SK-N-SH treated with all-trans-retinoic acid at 6 μM for 48 hours (cell line): ENCODE measurements at regions not wholly inside any gene's neighbourhood (a gene's known extent, or its start where the extent isn't known, plus 50 kb on each side); places are given as distances from the start of the nearest gene placed in this dataset.

Experiments
- ATAC-seq: fragments of 200-7000 bp; cut with Tn5 transposase; 3 replicates; pipeline ENCODE4 v1.9.1; 2020; ENCODE audit warnings: mild to moderate bottlenecking, moderate library complexity
- ARNTL ChIP-seq: fragments of 450-650 bp; formaldehyde crosslinking; IDR thresholded peaks from 2 replicates; pipeline ENCODE4 v1.5.0; 2020; ENCODE audit warnings: low read depth, mild to moderate bottlenecking, moderate library complexity, borderline replicate concordance
- BACH2 ChIP-seq: fragments of 250-450 bp; sonication (Bioruptor Pico); IDR thresholded peaks from 2 replicates; pipeline ENCODE4 v1.9.0; 2021; ENCODE audit warnings: mild to moderate bottlenecking, borderline replicate concordance
- CREB5 ChIP-seq: fragments of 250-450 bp; sonication (Bioruptor Pico); IDR thresholded peaks from 2 replicates; pipeline ENCODE4 v1.5.1; 2020; ENCODE audit warnings: low read depth, mild to moderate bottlenecking, moderate library complexity
- CSDC2 ChIP-seq: fragments of 250-450 bp; sonication (Bioruptor Pico); IDR thresholded peaks from 2 replicates; pipeline ENCODE4 v1.5.0; 2020; ENCODE audit warnings: mild to moderate bottlenecking, moderate library complexity
- ESRRG ChIP-seq: fragments of 250-450 bp; sonication (Bioruptor Pico); IDR thresholded peaks from 2 replicates; pipeline ENCODE4 v1.6.1; 2021; ENCODE audit warnings: mild to moderate bottlenecking
- GLIS3 ChIP-seq: fragments of 250-450 bp; sonication (Bioruptor Pico); IDR thresholded peaks from 2 replicates; pipeline ENCODE4 v1.5.0; 2020; ENCODE audit warnings: mild to moderate bottlenecking, moderate library complexity
- ISL1 ChIP-seq: fragments of 250-450 bp; sonication (Bioruptor Pico); IDR thresholded peaks from 2 replicates; pipeline ENCODE4 v2.1.2; 2022; ENCODE audit warnings: mild to moderate bottlenecking, moderate library complexity
- OSR1 ChIP-seq: fragments of 250-450 bp; sonication (Bioruptor Pico); IDR thresholded peaks from 2 replicates; pipeline ENCODE4 v1.8.0; 2022; ENCODE audit warnings: moderate library complexity, mild to moderate bottlenecking, inconsistent platforms
- PATZ1 ChIP-seq: fragments of 250-450 bp; sonication (Bioruptor Pico); IDR thresholded peaks from 2 replicates; pipeline ENCODE4 v1.8.0; 2020; ENCODE audit warnings: mild to moderate bottlenecking, moderate library complexity, borderline replicate concordance
- PPARA ChIP-seq: fragments of 250-450 bp; sonication (Bioruptor Pico); IDR thresholded peaks from 2 replicates; pipeline ENCODE4 v1.5.0; 2020; ENCODE audit warnings: mild to moderate bottlenecking, borderline replicate concordance
- TCF4 ChIP-seq: fragments of 250-450 bp; sonication (Bioruptor Pico); IDR thresholded peaks from 2 replicates; pipeline ENCODE4 v1.8.0; 2021; ENCODE audit warnings: mild to moderate bottlenecking, moderate library complexity, borderline replicate concordance
- TOX ChIP-seq: fragments of 250-450 bp; sonication (Bioruptor Pico); IDR thresholded peaks from 2 replicates; pipeline ENCODE4 v1.8.0; 2021; ENCODE audit warnings: mild to moderate bottlenecking, moderate library complexity, borderline replicate concordance
- ZC3H10 ChIP-seq: fragments of 250-450 bp; sonication (Bioruptor Pico); IDR thresholded peaks from 2 replicates; pipeline ENCODE4 v1.5.1; 2021; ENCODE audit warnings: mild to moderate bottlenecking, moderate library complexity
- ZFP3 ChIP-seq: fragments of 250-450 bp; sonication (Bioruptor Pico); IDR thresholded peaks from 2 replicates; pipeline ENCODE4 v1.5.0; 2020; ENCODE audit warnings: mild to moderate bottlenecking, moderate library complexity
- ZFP30 ChIP-seq: fragments of 450-650 bp; formaldehyde crosslinking; IDR thresholded peaks from 2 replicates; pipeline ENCODE4 v1.5.0; 2022; ENCODE audit warnings: mild to moderate bottlenecking, moderate library complexity
- ZNF565 ChIP-seq: fragments of 450-650 bp; formaldehyde crosslinking; conservative IDR thresholded peaks from 2 replicates; pipeline ENCODE4 v1.5.0; 2020; ENCODE audit warnings: low read depth, mild to moderate bottlenecking, moderate library complexity
- ZNF8 ChIP-seq: fragments of 450-650 bp; formaldehyde crosslinking; IDR thresholded peaks from 2 replicates; pipeline ENCODE4 v1.5.0; 2020; ENCODE audit warnings: mild to moderate bottlenecking, moderate library complexity
- TF ChIP-seq, protein P1 (sequence below): fragments of 250-450 bp; sonication (Bioruptor Pico); IDR thresholded peaks from 2 replicates; pipeline ENCODE4 v1.8.0; 2021; ENCODE audit warnings: low read depth, mild to moderate bottlenecking, moderate library complexity, borderline replicate concordance
- TF ChIP-seq, protein P2 (sequence below): fragments of 250-450 bp; sonication (Bioruptor Pico); IDR thresholded peaks from 2 replicates; pipeline ENCODE4 v1.5.1; 2021; ENCODE audit warnings: mild to moderate bottlenecking, moderate library complexity
- TF ChIP-seq, protein P3 (sequence below): fragments of 250-450 bp; sonication (Bioruptor Pico); IDR thresholded peaks from 2 replicates; pipeline ENCODE4 v1.5.0; 2020; ENCODE audit warnings: mild to moderate bottlenecking, moderate library complexity

GRCh38 chr9:107090218-107090617 lies 192.9 kb upstream of the RAD23B start:
- TF ChIP-seq ARNTL (CRISPR knock-in tag) (no peak), OSR1 (CRISPR knock-in tag) (no peak), PATZ1 (no peak), CSDC2 (CRISPR knock-in tag) (no peak), ZFP30 (CRISPR knock-in tag) (no peak), BACH2 (CRISPR knock-in tag) (no peak), TOX (no peak), ZFP3 (CRISPR knock-in tag) (no peak), ESRRG (CRISPR knock-in tag) (no peak), GLIS3 (CRISPR knock-in tag) (no peak), ZNF565 (CRISPR knock-in tag) (no peak), ZC3H10 (CRISPR knock-in tag) (no peak), TCF4 (CRISPR knock-in tag) (no peak), ZNF8 (no peak), ISL1 (CRISPR knock-in tag) (no peak)
- TF ChIP-seq, protein P1, sequence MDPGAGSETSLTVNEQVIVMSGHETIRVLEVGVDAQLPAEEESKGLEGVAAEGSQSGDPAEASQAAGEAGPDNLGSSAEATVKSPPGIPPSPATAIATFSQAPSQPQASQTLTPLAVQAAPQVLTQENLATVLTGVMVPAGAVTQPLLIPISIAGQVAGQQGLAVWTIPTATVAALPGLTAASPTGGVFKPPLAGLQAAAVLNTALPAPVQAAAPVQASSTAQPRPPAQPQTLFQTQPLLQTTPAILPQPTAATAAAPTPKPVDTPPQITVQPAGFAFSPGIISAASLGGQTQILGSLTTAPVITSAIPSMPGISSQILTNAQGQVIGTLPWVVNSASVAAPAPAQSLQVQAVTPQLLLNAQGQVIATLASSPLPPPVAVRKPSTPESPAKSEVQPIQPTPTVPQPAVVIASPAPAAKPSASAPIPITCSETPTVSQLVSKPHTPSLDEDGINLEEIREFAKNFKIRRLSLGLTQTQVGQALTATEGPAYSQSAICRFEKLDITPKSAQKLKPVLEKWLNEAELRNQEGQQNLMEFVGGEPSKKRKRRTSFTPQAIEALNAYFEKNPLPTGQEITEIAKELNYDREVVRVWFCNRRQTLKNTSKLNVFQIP (CRISPR knock-in tag): no peak
- TF ChIP-seq, protein P2, sequence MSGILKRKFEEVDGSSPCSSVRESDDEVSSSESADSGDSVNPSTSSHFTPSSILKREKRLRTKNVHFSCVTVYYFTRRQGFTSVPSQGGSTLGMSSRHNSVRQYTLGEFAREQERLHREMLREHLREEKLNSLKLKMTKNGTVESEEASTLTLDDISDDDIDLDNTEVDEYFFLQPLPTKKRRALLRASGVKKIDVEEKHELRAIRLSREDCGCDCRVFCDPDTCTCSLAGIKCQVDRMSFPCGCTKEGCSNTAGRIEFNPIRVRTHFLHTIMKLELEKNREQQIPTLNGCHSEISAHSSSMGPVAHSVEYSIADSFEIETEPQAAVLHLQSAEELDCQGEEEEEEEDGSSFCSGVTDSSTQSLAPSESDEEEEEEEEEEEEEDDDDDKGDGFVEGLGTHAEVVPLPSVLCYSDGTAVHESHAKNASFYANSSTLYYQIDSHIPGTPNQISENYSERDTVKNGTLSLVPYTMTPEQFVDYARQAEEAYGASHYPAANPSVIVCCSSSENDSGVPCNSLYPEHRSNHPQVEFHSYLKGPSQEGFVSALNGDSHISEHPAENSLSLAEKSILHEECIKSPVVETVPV (CRISPR knock-in tag): no peak
- TF ChIP-seq, protein P3, sequence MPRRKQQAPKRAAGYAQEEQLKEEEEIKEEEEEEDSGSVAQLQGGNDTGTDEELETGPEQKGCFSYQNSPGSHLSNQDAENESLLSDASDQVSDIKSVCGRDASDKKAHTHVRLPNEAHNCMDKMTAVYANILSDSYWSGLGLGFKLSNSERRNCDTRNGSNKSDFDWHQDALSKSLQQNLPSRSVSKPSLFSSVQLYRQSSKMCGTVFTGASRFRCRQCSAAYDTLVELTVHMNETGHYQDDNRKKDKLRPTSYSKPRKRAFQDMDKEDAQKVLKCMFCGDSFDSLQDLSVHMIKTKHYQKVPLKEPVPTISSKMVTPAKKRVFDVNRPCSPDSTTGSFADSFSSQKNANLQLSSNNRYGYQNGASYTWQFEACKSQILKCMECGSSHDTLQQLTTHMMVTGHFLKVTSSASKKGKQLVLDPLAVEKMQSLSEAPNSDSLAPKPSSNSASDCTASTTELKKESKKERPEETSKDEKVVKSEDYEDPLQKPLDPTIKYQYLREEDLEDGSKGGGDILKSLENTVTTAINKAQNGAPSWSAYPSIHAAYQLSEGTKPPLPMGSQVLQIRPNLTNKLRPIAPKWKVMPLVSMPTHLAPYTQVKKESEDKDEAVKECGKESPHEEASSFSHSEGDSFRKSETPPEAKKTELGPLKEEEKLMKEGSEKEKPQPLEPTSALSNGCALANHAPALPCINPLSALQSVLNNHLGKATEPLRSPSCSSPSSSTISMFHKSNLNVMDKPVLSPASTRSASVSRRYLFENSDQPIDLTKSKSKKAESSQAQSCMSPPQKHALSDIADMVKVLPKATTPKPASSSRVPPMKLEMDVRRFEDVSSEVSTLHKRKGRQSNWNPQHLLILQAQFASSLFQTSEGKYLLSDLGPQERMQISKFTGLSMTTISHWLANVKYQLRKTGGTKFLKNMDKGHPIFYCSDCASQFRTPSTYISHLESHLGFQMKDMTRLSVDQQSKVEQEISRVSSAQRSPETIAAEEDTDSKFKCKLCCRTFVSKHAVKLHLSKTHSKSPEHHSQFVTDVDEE (CRISPR knock-in tag): no peak
- ATAC-seq: no peak

DNA sequence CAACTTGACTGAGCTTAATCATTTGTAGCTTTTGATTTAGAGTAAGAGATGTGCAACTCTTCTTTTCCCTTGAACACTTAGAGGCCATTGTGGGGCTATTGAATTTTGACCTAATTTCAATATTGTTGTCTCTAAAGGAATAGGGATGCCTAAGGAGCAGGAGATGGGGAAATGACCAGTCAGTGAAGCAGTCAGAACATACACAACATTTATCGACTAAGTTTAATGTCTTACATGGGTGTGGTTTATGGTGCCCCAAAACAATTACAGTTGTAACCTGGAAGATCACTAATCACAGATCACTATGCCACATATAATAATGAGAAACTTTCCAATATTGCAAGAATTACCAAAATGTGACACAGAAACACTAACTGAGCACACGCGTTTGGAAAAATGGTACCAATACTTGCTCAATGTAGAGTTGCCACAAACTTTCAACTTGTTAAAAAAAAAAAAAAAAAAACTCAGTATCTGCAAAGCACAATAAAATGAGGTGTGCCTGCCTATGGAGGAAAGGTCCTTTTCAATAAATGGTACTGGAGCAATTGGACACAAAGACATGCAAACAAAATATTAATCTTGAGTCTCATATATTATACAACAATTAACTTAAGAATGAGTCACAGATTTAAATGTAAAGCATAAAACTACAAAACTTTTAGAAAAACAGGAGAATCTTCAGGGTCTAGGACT lies 189.6 kb upstream of the RAD23B start:
- TF ChIP-seq GLIS3 (CRISPR knock-in tag) (no peak), CREB5 (no peak), BACH2 (CRISPR knock-in tag) (no peak), ZC3H10 (CRISPR knock-in tag) (no peak), PATZ1 (no peak), TCF4 (CRISPR knock-in tag) (no peak), PPARA (CRISPR knock-in tag) (no peak)
- no peak for ATAC-seq
